Activated B cell treated with CpG ODN at 0.5 μM for 24 hours (primary cell): ENCODE measurements at regions not wholly inside any gene's neighbourhood (a gene's known extent, or its start where the extent isn't known, plus 50 kb on each side); places are given as distances from the start of the nearest gene placed in this dataset.
"Not testable (repeated sequence)": the region's sequence is repeated elsewhere in the genome, so short reads cannot be mapped to it uniquely, and the experiment has no call there.

Experiments
- ATAC-seq: fragments of 200-7000 bp; cut with Tn5 transposase; one replicate; pipeline ENCODE4 v1.10.0; 2021; ENCODE audit warnings: low read depth, mild to moderate bottlenecking, moderate library complexity
- CTCF ChIA-PET: fragments of 350-600 bp; sonication (Branson Sonifier 250); formaldehyde crosslinking; loops from one replicate; lab custom pipeline; 2021; ENCODE audit warnings: antibody characterized with exemption; lab: Charles Lee
- POLR2A ChIA-PET: fragments of 350-600 bp; sonication (Branson Sonifier 250); formaldehyde crosslinking; loops from one replicate; lab custom pipeline; 2021; ENCODE audit warnings: antibody characterized with exemption; lab: Charles Lee
- DNase-seq: peaks from one replicate; pipeline ENCODE4 v3.0.0; 2022
- H3K27ac Mint-ChIP-seq: one replicate; pipeline ENCODE4 v1.8.0; 2020; ENCODE audit warnings: mixed read lengths
- H3K27me3 Mint-ChIP-seq: one replicate; pipeline ENCODE4 v1.8.0; 2021; ENCODE audit warnings: mixed read lengths
- H3K36me3 Mint-ChIP-seq: one replicate; pipeline ENCODE4 v1.8.0; 2021; ENCODE audit warnings: low read depth, mixed read lengths
- H3K4me1 Mint-ChIP-seq: one replicate; pipeline ENCODE4 v1.8.0; 2021; ENCODE audit warnings: mixed read lengths
- H3K4me3 Mint-ChIP-seq: one replicate; pipeline ENCODE4 v1.8.0; 2020; ENCODE audit warnings: mild to moderate bottlenecking, mixed read lengths
- H3K9me3 Mint-ChIP-seq: one replicate; pipeline ENCODE4 v1.8.0; 2020; ENCODE audit warnings: mixed read lengths
- CTCF ChIP-seq: fragments of 200-600 bp; IDR thresholded peaks from one replicate; pipeline ENCODE4 v1.8.0; 2022; ENCODE audit warnings: antibody characterized with exemption, mild to moderate bottlenecking
- intact Hi-C: fragments of 100-400 bp; cut with micrococcal nuclease; formaldehyde crosslinking; loops from one replicate; pipeline ENCODE4 v1.15.1; 2024

- ChIA-PET POLR2A (no interaction called here), CTCF (no interaction called here)
- no peak for ATAC-seq
- TF ChIP-seq CTCF = no peak
- DNase-seq = no peak
- Mint-ChIP-seq H3K36me3 (no peaks in the 10 kb centered on the region), H3K4me1 (no peaks in the 10 kb centered on the region), H3K27me3 (no peaks in the 10 kb centered on the region), H3K27ac (no peak overlapping the region), H3K4me3 (no peak overlapping the region), H3K9me3 (no peaks in the 10 kb centered on the region)
- intact Hi-C loops = no loop called here
Measured at GRCh38 chr9:30250872-30251271, 2133.6 kb upstream of the ACO1 start.

GRCh38 chr9:30258094-30258493, 2126.3 kb upstream of the ACO1 start:
- H3K36me3 Mint-ChIP-seq = no peaks in the 10 kb centered on the region
- no peak overlapping the region for H3K27ac Mint-ChIP-seq
- H3K9me3 Mint-ChIP-seq = peaks cover 18% of the 10 kb centered on the region
- ChIA-PET CTCF (no interaction called here), POLR2A (no interaction called here)
- no peaks in the 10 kb centered on the region for H3K4me1 Mint-ChIP-seq
- no peak for TF ChIP-seq CTCF
- no peak for DNase-seq
- no peaks in the 10 kb centered on the region for H3K27me3 Mint-ChIP-seq
- H3K4me3 Mint-ChIP-seq = no peak overlapping the region
- intact Hi-C loops = no loop called here
- ATAC-seq = no peak

- Mint-ChIP-seq H3K4me1 (peaks cover 2% of the 10 kb centered on the region), H3K9me3 (peaks cover 4% of the 10 kb centered on the region), H3K27me3 (no peaks in the 10 kb centered on the region), H3K4me3 (no peak overlapping the region), H3K36me3 (no peaks in the 10 kb centered on the region), H3K27ac (no peak overlapping the region)
- no peak for TF ChIP-seq CTCF
- CTCF ChIA-PET = no interaction called here
- ATAC-seq (no peak), DNase-seq (no peak)
- intact Hi-C loops = no loop called here
- POLR2A ChIA-PET = no interaction called here
Measured at GRCh38 chr9:30280229-30280900, 2104.1 kb upstream of the ACO1 start.

- no peaks in the 10 kb centered on the region for H3K27me3 Mint-ChIP-seq
- TF ChIP-seq CTCF = no peak
- DNase-seq = no peak
- no peaks in the 10 kb centered on the region for H3K4me1 Mint-ChIP-seq
- H3K36me3 Mint-ChIP-seq = no peaks in the 10 kb centered on the region
- CTCF ChIA-PET = no interaction called here
- POLR2A ChIA-PET = no interaction called here
- no peak overlapping the region for H3K27ac Mint-ChIP-seq
- H3K9me3 Mint-ChIP-seq = no peaks in the 10 kb centered on the region
- no peak overlapping the region for H3K4me3 Mint-ChIP-seq
- no peak for ATAC-seq
- intact Hi-C loops = no loop called here
Measured at GRCh38 chr9:30289435-30289834, 2095.0 kb upstream of the ACO1 start.

GRCh38 chr9:30292026-30292425, 2092.4 kb upstream of the ACO1 start:
- DNase-seq, H3K27me3 Mint-ChIP-seq, ATAC-seq, H3K4me1 Mint-ChIP-seq, H3K27ac Mint-ChIP-seq, H3K9me3 Mint-ChIP-seq, H3K36me3 Mint-ChIP-seq, CTCF ChIA-PET, intact Hi-C loops, POLR2A ChIA-PET, H3K4me3 Mint-ChIP-seq: not testable (repeated sequence)

- no peak overlapping the region for H3K4me3 Mint-ChIP-seq
- no peak for DNase-seq
- no peaks in the 10 kb centered on the region for H3K27me3 Mint-ChIP-seq
- TF ChIP-seq CTCF = no peak
- no peak for ATAC-seq
- H3K36me3 Mint-ChIP-seq = no peaks in the 10 kb centered on the region
- no peaks in the 10 kb centered on the region for H3K4me1 Mint-ChIP-seq
- no peaks in the 10 kb centered on the region for H3K9me3 Mint-ChIP-seq
- POLR2A ChIA-PET = no interaction called here
- CTCF ChIA-PET = no interaction called here
- intact Hi-C loops = no loop called here
- no peak overlapping the region for H3K27ac Mint-ChIP-seq
Measured at GRCh38 chr9:30293231-30293630, 2091.2 kb upstream of the ACO1 start.
